Adrenal gland (tissue), 5 donors: ENCODE measurements at regions not wholly inside any gene's neighbourhood (a gene's known extent, or its start where the extent isn't known, plus 50 kb on each side); places are given as distances from the start of the nearest gene placed in this dataset.

Experiments
- POLR2A ChIP-seq, 2 donors: fragments of 450-650 bp; IDR thresholded peaks; one replicate each; pipeline ENCODE4 v1.6.1; 2017; ENCODE audit warnings: antibody characterized with exemption in 2 of 2, mild to moderate bottlenecking in 2 of 2, moderate library complexity in 1 of 2
- TF ChIP-seq, protein P1 (sequence below), 6 experiments: fragments of 450-650 bp in 4 of 6; fragments of 200-600 bp in 2 of 6; sonication (generic) in 1 of 6; IDR thresholded peaks; 1 replicate in 5 of 6; 2 replicates in 1 of 6; pipeline versions ENCODE4 v1.5.1 to v1.8.0; 2016 to 2021; ENCODE audit warnings: antibody characterized with exemption in 6 of 6, mild to moderate bottlenecking in 2 of 6, moderate library complexity in 1 of 6
- donor health status: DM: no; HTN: no; CAD: no.

DNA sequence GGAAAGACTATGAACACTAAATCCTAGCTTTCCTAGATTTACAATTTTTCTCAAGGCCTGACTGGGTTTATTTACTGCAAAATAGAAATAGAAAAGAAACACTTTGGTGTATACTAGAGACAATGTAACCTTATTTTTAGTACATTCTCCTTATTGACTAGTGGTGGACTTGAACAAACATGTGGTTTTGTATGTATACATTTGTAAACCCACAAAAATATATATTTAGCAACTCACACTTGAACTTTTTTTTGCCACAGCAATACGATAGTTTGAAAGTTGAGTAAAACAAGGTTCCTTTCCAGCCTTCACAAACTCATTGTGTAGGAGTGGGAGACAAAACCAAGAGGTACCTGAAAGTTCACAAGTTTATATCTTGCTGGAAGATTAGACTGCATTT lies 1633.4 kb upstream of the LRRTM1 start:
- TF ChIP-seq, protein P1, sequence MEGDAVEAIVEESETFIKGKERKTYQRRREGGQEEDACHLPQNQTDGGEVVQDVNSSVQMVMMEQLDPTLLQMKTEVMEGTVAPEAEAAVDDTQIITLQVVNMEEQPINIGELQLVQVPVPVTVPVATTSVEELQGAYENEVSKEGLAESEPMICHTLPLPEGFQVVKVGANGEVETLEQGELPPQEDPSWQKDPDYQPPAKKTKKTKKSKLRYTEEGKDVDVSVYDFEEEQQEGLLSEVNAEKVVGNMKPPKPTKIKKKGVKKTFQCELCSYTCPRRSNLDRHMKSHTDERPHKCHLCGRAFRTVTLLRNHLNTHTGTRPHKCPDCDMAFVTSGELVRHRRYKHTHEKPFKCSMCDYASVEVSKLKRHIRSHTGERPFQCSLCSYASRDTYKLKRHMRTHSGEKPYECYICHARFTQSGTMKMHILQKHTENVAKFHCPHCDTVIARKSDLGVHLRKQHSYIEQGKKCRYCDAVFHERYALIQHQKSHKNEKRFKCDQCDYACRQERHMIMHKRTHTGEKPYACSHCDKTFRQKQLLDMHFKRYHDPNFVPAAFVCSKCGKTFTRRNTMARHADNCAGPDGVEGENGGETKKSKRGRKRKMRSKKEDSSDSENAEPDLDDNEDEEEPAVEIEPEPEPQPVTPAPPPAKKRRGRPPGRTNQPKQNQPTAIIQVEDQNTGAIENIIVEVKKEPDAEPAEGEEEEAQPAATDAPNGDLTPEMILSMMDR (IDR thresholded peaks at IDR 0.05), result no peak
- TF ChIP-seq POLR2A (IDR thresholded peaks at IDR 0.05), result no peak
